Activated CD4-positive, alpha-beta memory T cell treated with anti-CD3 and anti-CD28 coated beads, Interleukin-2, amount 10 ng/mL, durations not matched to agents 7 days and 5 days (primary cell): ENCODE measurements at regions not wholly inside any gene's neighbourhood (a gene's known extent, or its start where the extent isn't known, plus 50 kb on each side); places are given as distances from the start of the nearest gene placed in this dataset.

Source experiments
- CTCF ChIA-PET: fragments of 350-600 bp; sonication (Branson Sonifier 250); formaldehyde crosslinking; loops from one replicate; lab custom pipeline; 2021; ENCODE audit warnings: antibody characterized with exemption, inconsistent platforms; lab: Charles Lee
- POLR2A ChIA-PET: fragments of 350-600 bp; sonication (Branson Sonifier 250); formaldehyde crosslinking; loops from one replicate; lab custom pipeline; 2021; ENCODE audit warnings: antibody characterized with exemption; lab: Charles Lee
- DNase-seq: peaks from one replicate; pipeline ENCODE4 v3.0.0-alpha.2; 2020
- H3K27ac Mint-ChIP-seq: one replicate; pipeline ENCODE4 v1.8.0; 2021; ENCODE audit warnings: mild to moderate bottlenecking, mixed read lengths
- H3K27me3 Mint-ChIP-seq: one replicate; pipeline ENCODE4 v1.8.0; 2021; ENCODE audit warnings: mixed read lengths
- H3K36me3 Mint-ChIP-seq: one replicate; pipeline ENCODE4 v1.8.0; 2021; ENCODE audit warnings: low read depth, mixed read lengths
- H3K4me1 Mint-ChIP-seq: one replicate; pipeline ENCODE4 v1.8.0; 2021; ENCODE audit warnings: mixed read lengths
- H3K4me3 Mint-ChIP-seq: one replicate; pipeline ENCODE4 v1.8.0; 2021; ENCODE audit warnings: mild to moderate bottlenecking, mixed read lengths
- H3K9me3 Mint-ChIP-seq: one replicate; pipeline ENCODE4 v1.8.0; 2021; ENCODE audit warnings: mixed read lengths

DNA sequence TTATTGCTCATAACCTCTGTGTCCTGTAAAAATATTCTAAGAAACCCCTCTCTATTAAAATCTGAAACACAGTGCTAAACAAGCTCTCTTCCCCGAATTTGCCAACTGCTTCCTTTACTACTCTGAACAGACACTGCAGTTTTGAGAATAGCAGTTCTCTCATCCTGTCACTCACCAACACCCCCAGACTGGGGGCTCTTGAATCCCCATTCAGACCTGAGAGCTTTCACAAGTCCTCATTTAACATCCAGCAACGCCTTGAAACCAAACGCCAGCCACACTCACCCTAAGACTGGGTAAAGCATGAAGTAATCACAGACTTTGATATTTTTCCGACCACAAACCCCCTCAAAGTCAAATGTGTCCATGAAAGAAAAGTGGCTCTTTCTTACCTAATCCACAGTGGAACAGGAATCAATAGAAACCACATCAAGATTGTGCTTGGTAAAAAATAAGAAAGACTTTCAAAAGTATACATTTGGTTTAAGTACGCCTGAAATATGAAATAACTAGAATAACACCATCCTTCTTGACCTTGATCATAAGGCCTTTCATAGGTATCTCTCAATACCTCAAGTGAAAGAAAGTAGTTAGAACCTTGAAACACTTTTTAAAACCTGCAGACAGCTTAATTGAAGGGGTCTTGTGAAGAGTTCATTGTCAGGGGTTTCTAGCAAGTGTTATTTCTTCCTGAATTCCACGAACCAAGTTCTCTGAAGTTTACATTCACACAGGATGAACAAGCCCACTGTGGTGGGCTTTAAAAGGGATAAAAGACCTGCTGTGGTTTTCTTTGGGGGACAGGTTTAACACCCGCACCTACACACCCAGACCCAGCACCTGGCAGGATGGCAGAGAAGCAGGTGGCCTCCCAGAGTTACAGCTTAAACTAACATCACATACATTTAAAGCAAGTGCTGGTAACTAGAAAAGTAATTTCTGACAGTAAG lies 412.6 kb downstream of the MLLT3 start:
- H3K4me3 Mint-ChIP-seq = peak overlapping the region; percentile 4
- peak overlapping the region; percentile 92 for H3K27ac Mint-ChIP-seq
- H3K36me3 Mint-ChIP-seq = peaks cover 9% of the 10 kb centered on the region
- peaks cover 9% of the 10 kb centered on the region for H3K9me3 Mint-ChIP-seq
- ChIA-PET CTCF (interaction anchor here (0.9 to 2.3 kb wide), 9 partner anchors 9 to 718 kb away, joined by 3 to 8 read pairs (median 4); partner anchors contain the start of gene MLLT3), POLR2A (interaction anchor here (1.0 to 2.5 kb wide), 13 partner anchors 9 to 475 kb away, joined by 3 to 24 read pairs (median 5); partner anchors contain the start of genes FOCAD and MLLT3)
- H3K27me3 Mint-ChIP-seq = no peaks in the 10 kb centered on the region
- peak; percentile 73 for DNase-seq
- H3K4me1 Mint-ChIP-seq = peaks cover 45% of the 10 kb centered on the region

DNA sequence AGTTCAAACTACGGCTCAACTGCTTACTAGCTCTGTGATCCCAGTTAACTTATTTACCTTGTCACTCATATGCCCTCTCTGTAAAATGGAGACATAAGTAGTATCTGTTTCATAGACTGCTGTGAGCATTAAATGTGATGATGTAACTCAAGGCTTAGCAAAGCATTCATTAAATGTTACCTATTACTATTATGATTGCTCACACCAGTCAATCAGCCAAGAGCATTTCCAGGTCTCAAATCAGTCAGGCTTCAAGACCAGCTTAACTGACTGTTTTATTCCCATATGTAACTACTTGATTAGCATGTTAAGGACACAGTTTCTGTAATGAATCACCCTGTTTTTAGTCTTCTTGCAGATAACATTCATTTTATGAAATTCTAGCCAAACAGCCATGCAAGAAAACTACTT lies 413.3 kb downstream of the MLLT3 start:
- peak overlapping the region; percentile 21 for H3K4me3 Mint-ChIP-seq
- peaks cover 45% of the 10 kb centered on the region for H3K4me1 Mint-ChIP-seq

DNA sequence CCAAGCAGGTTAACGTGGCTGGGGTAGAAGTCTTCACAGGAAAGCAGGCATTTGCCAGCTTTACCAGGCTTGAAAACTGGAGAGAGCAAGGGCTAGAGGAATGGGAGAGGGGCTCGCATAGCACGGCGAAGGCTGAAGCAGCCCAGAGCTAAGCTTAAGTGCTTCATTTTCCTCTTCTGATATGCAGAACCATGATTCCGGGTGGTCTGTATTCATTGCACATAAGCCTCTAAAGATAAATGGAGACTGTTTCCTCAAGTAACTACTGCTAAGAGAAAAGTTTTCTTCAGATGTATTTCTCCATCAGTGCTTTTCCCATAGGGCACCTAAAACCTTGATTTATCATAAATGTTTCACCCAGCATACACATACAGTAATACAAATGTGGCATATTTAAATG lies 414.1 kb downstream of the MLLT3 start:
- H3K4me3 Mint-ChIP-seq = peak overlapping the region; percentile 7
- ChIA-PET CTCF (interaction anchor here (1.1 to 2.3 kb wide), 4 partner anchors 7 to 414 kb away, joined by 5 to 8 read pairs (median 6); partner anchors contain the start of gene MLLT3), POLR2A (interaction anchor here (0.6 to 2.5 kb wide), 9 partner anchors 13 to 477 kb away, joined by 3 to 24 read pairs (median 4); partner anchors contain the start of genes FOCAD and MLLT3)
- no peaks in the 10 kb centered on the region for H3K27me3 Mint-ChIP-seq
- H3K36me3 Mint-ChIP-seq = peaks cover 9% of the 10 kb centered on the region
- no peak for DNase-seq
- peaks cover 45% of the 10 kb centered on the region for H3K4me1 Mint-ChIP-seq
- peak overlapping the region; percentile 92 for H3K27ac Mint-ChIP-seq
- peaks cover 7% of the 10 kb centered on the region for H3K9me3 Mint-ChIP-seq

More for the DNA sequence above, 413.3 kb downstream of the MLLT3 start:
- CTCF ChIA-PET = interaction anchor here (0.9 to 2.3 kb wide), 9 partner anchors 8 to 719 kb away, joined by 3 to 8 read pairs (median 4); partner anchors contain the start of gene MLLT3
- POLR2A ChIA-PET = interaction anchor here (0.7 to 2.5 kb wide), 12 partner anchors 8 to 476 kb away, joined by 3 to 24 read pairs (median 6); partner anchors contain the start of genes FOCAD and MLLT3
- Mint-ChIP-seq H3K36me3 (peaks cover 8% of the 10 kb centered on the region), H3K27ac (peak overlapping the region; percentile 92), H3K27me3 (no peaks in the 10 kb centered on the region), H3K9me3 (peaks cover 7% of the 10 kb centered on the region)
- DNase-seq = no peak

DNA sequence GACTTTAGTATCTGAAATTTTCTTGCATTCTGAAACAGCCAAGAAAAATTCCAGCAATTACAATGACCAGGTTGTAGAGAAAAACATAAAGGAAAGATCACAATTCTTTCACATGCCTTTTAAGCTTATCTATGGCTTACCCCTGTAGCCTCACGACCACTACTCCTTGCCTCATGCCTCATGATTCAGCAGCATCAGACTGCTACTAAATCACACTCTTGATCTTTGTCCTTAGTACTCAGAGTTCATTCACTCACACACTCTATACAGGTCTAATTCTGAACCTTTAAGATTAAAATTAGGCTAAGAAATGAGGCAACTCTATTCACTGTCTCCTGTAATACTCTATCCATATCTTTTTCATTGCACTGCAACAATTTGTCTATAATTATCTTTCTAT lies 415.1 kb downstream of the MLLT3 start:
- H3K27me3 Mint-ChIP-seq = peaks cover 3% of the 10 kb centered on the region
- peaks cover 47% of the 10 kb centered on the region for H3K4me1 Mint-ChIP-seq
- H3K9me3 Mint-ChIP-seq = peaks cover 9% of the 10 kb centered on the region
- POLR2A ChIA-PET = interaction anchor here (1.6 kb wide), 1 partner anchor 115 kb away, joined by 4 read pairs; no protein-coding TSS in a partner anchor
- H3K4me3 Mint-ChIP-seq = no peak overlapping the region
- H3K36me3 Mint-ChIP-seq = peaks cover 14% of the 10 kb centered on the region
- peak overlapping the region; percentile 92 for H3K27ac Mint-ChIP-seq
- DNase-seq = no peak
- CTCF ChIA-PET = no interaction called here

DNA sequence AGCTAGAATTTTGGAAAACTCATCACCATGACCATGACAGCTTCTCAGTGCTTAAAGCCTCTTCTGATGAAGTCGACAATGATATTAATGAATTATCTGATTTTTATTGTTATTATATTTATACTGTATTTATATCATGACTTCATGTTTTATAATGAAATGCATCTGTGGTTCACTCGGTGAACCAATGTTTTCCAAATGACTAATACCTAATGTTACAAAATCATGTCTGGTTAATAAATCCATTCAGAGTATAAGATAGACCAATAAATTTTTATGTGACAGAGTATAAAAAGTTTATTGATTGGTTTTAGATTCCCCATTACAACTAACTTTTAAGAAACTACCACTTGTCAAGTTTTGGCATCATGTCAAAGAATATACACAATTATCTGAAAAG lies 416.5 kb downstream of the MLLT3 start:
- H3K4me1 Mint-ChIP-seq = peaks cover 52% of the 10 kb centered on the region
- CTCF ChIA-PET = no interaction called here

DNA sequence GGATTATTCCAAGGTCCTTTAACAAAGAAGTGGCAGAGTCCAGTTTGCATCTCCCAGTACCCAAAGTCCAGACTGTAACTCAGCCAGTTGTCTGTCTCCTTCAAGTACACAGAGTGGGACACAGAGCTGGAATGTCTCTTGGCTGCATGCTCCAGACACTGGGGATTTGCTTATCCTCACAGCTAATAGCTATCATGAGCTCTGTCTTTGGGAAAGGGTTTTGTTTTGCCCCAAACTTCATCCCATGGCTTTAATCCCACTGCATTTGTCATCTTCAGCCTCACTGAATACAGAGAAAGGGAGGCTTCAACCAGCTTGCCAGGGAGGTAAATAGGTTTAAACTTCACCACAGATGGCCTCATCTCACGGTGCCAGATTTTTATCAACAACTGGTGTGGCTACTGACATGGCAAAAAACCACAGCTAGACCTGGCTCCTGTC lies 412.2 kb upstream of the SLC24A2 start:
- Mint-ChIP-seq H3K4me3 (no peak overlapping the region), H3K27ac (no peak overlapping the region), H3K9me3 (peaks cover 15% of the 10 kb centered on the region), H3K36me3 (peaks cover 21% of the 10 kb centered on the region), H3K4me1 (peaks cover 14% of the 10 kb centered on the region), H3K27me3 (peaks cover 3% of the 10 kb centered on the region)
- DNase-seq = no peak
- ChIA-PET POLR2A (interaction anchor here (1.1 kb wide), 1 partner anchor 8 kb away, joined by 4 read pairs; no protein-coding TSS in a partner anchor), CTCF (interaction anchor here (0.6 to 1.5 kb wide), 4 partner anchors 8 to 594 kb away, joined by 3 to 7 read pairs (median 4); no protein-coding TSS in a partner anchor)

More for the DNA sequence above, 416.5 kb downstream of the MLLT3 start:
- Mint-ChIP-seq H3K4me3 (no peak overlapping the region), H3K36me3 (peaks cover 17% of the 10 kb centered on the region), H3K27ac (no peak overlapping the region), H3K9me3 (peaks cover 11% of the 10 kb centered on the region), H3K27me3 (peaks cover 3% of the 10 kb centered on the region)
- POLR2A ChIA-PET = no interaction called here
- no peak for DNase-seq

DNA sequence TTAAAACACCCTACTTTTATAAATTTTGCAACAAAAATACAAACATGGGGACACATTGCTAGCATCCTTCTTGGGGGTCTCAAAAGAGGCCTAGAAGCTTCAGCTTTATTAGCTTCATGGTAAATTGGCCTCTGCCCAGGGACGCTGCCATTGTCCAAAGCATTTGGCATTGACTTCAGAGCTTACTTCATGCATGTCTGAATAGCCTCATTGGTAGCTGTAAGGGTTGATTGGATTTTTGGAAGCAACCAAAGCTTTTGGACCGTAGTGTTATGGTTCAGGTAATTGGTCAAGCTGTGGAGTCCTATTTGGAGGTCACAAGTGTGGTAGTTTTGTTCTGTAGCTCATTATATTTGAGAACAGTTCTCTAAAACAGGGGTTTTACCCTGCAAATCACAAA lies 411.7 kb upstream of the SLC24A2 start:
- no peak for DNase-seq
- POLR2A ChIA-PET = interaction anchor here (1.1 kb wide), 1 partner anchor 9 kb away, joined by 4 read pairs; no protein-coding TSS in a partner anchor
- no peak overlapping the region for H3K27ac Mint-ChIP-seq

DNA sequence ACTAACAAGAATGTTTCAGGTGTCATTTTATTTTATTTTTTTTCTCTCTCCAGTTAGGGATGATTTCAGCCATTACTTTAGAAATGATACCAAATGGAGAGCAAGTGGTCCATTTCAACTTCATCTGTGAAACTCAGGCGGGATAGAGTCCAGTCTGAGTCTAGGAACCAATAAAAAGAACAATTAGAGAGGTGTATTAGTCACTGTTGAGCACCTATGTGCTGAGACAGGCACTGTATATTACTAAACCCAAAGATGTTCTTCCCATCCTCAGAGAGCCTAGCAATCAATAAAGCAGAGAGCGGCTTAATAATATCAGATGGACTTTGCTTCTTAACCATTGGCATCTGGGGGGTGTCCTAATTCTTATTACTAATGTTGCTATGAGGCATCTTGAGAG lies 410.3 kb upstream of the SLC24A2 start:
- Mint-ChIP-seq H3K9me3 (peaks cover 23% of the 10 kb centered on the region), H3K27me3 (peaks cover 3% of the 10 kb centered on the region), H3K4me3 (no peak overlapping the region), H3K36me3 (peaks cover 25% of the 10 kb centered on the region), H3K27ac (no peak overlapping the region), H3K4me1 (peaks cover 13% of the 10 kb centered on the region)
- CTCF ChIA-PET = no interaction called here
- DNase-seq = no peak
- POLR2A ChIA-PET = no interaction called here

More for the DNA sequence above, 411.7 kb upstream of the SLC24A2 start:
- Mint-ChIP-seq H3K36me3 (peaks cover 23% of the 10 kb centered on the region), H3K27me3 (peaks cover 3% of the 10 kb centered on the region), H3K4me1 (peaks cover 13% of the 10 kb centered on the region), H3K4me3 (no peak overlapping the region), H3K9me3 (peaks cover 18% of the 10 kb centered on the region)
- CTCF ChIA-PET = interaction anchor here (0.6 to 1.5 kb wide), 3 partner anchors 9 to 595 kb away, joined by 3 to 7 read pairs (median 5); no protein-coding TSS in a partner anchor

DNA sequence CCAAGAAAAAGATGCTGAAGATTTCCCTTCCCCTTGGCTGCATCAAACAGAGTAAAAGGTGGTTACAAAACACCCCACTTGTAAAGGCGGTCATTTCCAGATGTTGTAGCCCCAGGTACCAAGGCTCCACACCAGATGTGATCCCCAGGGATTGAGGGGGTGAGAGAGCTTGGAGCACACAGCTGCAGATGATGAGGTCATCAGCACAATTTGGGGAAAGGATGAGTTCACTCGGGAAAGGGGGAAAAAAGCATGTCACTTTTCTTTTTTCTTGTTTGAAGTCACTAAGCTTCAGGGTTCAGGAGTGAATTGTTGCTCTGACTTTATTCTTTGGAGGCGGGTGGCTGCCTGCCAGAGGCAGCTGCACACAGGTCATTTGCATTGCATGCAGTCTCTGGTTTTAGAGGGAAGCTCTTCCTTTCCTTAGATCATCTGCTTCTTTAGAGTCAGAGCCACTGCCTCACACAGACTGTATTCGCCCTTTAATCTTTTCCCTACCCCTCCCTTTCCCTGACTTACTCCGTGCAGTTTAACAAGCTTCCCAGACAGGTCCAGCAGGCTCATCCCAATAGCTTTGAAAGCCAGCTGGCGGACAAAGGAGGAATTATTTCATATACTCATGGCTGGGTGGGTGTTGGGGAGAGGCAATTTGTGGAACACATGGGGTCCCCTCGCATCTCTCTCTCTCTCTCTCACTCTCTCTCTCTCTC lies 409.3 kb upstream of the SLC24A2 start:
- Mint-ChIP-seq H3K4me3 (no peak overlapping the region), H3K27me3 (peaks cover 3% of the 10 kb centered on the region), H3K9me3 (peaks cover 21% of the 10 kb centered on the region), H3K4me1 (peaks cover 13% of the 10 kb centered on the region), H3K27ac (no peak overlapping the region), H3K36me3 (peaks cover 20% of the 10 kb centered on the region)
- CTCF ChIA-PET = no interaction called here
- DNase-seq = no peak
- POLR2A ChIA-PET = interaction anchor here (1.0 kb wide), 1 partner anchor 11 kb away, joined by 3 read pairs; no protein-coding TSS in a partner anchor

DNA sequence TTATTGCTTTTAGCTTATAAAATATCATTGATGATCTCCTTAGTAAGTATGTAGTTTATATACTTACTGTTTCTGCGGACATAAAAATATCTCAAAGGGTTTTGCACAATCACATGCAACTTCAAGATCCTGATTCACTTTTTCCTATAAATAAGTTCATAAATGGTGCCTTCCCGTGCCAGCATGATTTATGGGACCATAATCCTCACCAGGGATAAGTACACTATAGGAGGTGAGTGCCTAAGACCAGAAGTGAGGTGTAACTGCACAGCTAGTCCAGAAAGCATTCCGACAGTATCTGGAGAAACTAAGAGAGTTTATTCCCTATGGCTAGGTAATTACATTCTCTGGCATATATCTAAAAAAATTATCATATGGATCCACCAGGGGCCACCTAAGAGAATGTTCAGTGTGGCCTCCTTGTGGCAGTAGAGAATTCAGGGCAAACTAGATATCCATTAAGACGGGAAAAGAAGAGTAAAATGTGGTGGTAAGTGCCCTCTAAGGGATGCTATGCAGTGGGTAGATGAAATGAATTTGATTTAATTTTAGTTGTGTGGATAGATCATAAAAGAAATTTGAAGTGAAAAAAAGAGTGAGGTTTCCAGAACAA lies 402.5 kb upstream of the SLC24A2 start:
- Mint-ChIP-seq H3K36me3 (peaks cover 14% of the 10 kb centered on the region), H3K4me1 (no peaks in the 10 kb centered on the region), H3K27me3 (peaks cover 4% of the 10 kb centered on the region), H3K9me3 (peaks cover 27% of the 10 kb centered on the region), H3K4me3 (no peak overlapping the region), H3K27ac (no peak overlapping the region)
- POLR2A ChIA-PET = interaction anchor here (0.7 kb wide), 1 partner anchor 13 kb away, joined by 3 read pairs; no protein-coding TSS in a partner anchor
- DNase-seq = no peak
- CTCF ChIA-PET = interaction anchor here (1.2 kb wide), 1 partner anchor 962 kb away, joined by 4 read pairs; no protein-coding TSS in a partner anchor

DNA sequence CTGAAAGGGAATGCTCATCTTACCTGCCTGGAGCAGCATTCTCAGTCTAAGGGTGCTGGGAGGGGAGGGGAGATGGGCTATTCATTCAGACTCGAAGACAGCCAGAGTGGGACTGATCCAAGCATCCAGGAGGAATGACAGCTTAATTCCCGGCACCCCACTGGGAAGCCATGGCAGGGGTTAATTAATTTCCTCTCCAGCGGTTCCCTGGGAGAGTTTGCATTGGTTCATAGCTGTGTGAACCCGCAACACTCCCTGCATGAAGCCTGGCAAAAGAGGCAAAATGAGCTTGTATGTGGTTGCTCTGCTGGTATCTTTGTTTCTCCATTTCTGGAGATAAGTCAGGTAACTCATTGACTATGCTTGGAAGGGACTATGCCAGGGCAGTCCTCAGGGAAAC lies 401.0 kb upstream of the SLC24A2 start:
- Mint-ChIP-seq H3K9me3 (peaks cover 21% of the 10 kb centered on the region), H3K36me3 (peaks cover 10% of the 10 kb centered on the region), H3K27ac (no peak overlapping the region), H3K27me3 (peaks cover 4% of the 10 kb centered on the region), H3K4me3 (no peak overlapping the region), H3K4me1 (no peaks in the 10 kb centered on the region)
- ChIA-PET POLR2A (no interaction called here), CTCF (interaction anchor here (1.5 kb wide), 1 partner anchor 11 kb away, joined by 3 read pairs; no protein-coding TSS in a partner anchor)
- no peak for DNase-seq
